Osteocyte (in vitro differentiated cells): ENCODE measurements at regions not wholly inside any gene's neighbourhood (a gene's known extent, or its start where the extent isn't known, plus 50 kb on each side); places are given as distances from the start of the nearest gene placed in this dataset.

ENCODE experiments used
- DNase-seq: peaks from one replicate; pipeline ENCODE4 v3.0.0; 2021; ENCODE audit warnings: mixed read lengths; ENCODE audit not compliant: unreplicated experiment; ENCODE audit errors: extremely low spot score
- H3K27ac Mint-ChIP-seq: one replicate; pipeline ENCODE4 v1.8.0; 2021; ENCODE audit warnings: mild to moderate bottlenecking, mixed read lengths; ENCODE audit not compliant: unreplicated experiment
- H3K27me3 Mint-ChIP-seq: one replicate; pipeline ENCODE4 v1.8.0; 2021; ENCODE audit warnings: mixed read lengths; ENCODE audit not compliant: unreplicated experiment
- H3K36me3 Mint-ChIP-seq: one replicate; pipeline ENCODE4 v1.8.0; 2021; ENCODE audit warnings: mixed read lengths; ENCODE audit not compliant: unreplicated experiment
- H3K4me1 Mint-ChIP-seq: one replicate; pipeline ENCODE4 v1.8.0; 2021; ENCODE audit warnings: mixed read lengths; ENCODE audit not compliant: unreplicated experiment
- H3K4me3 Mint-ChIP-seq: one replicate; pipeline ENCODE4 v1.8.0; 2021; ENCODE audit warnings: mild to moderate bottlenecking, moderate library complexity, mixed read lengths; ENCODE audit not compliant: unreplicated experiment
- H3K9me3 Mint-ChIP-seq: one replicate; pipeline ENCODE4 v1.8.0; 2021; ENCODE audit warnings: mixed read lengths; ENCODE audit not compliant: unreplicated experiment
- TF ChIP-seq, protein P1 (sequence below): fragments of 200-600 bp; sonication (generic); IDR thresholded peaks from 2 replicates; pipeline ENCODE4 v1.5.0; 2021; ENCODE audit warnings: antibody characterized with exemption, mild to moderate bottlenecking, moderate library complexity

GRCh38 chr4:4695497-4695896 lies 153.6 kb upstream of the STX18 start:
- no peak overlapping the region for H3K27ac Mint-ChIP-seq
- no peak overlapping the region for H3K4me3 Mint-ChIP-seq
- peaks cover 14% of the 10 kb centered on the region for H3K27me3 Mint-ChIP-seq
- TF ChIP-seq, protein P1, sequence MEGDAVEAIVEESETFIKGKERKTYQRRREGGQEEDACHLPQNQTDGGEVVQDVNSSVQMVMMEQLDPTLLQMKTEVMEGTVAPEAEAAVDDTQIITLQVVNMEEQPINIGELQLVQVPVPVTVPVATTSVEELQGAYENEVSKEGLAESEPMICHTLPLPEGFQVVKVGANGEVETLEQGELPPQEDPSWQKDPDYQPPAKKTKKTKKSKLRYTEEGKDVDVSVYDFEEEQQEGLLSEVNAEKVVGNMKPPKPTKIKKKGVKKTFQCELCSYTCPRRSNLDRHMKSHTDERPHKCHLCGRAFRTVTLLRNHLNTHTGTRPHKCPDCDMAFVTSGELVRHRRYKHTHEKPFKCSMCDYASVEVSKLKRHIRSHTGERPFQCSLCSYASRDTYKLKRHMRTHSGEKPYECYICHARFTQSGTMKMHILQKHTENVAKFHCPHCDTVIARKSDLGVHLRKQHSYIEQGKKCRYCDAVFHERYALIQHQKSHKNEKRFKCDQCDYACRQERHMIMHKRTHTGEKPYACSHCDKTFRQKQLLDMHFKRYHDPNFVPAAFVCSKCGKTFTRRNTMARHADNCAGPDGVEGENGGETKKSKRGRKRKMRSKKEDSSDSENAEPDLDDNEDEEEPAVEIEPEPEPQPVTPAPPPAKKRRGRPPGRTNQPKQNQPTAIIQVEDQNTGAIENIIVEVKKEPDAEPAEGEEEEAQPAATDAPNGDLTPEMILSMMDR: no peak
- DNase-seq: no peak
- no peaks in the 10 kb centered on the region for H3K36me3 Mint-ChIP-seq
- H3K4me1 Mint-ChIP-seq: peaks cover 21% of the 10 kb centered on the region
- no peaks in the 10 kb centered on the region for H3K9me3 Mint-ChIP-seq

- DNase-seq: no peak
- TF ChIP-seq, protein P1: no peak
- peak overlapping the region; percentile 47 for H3K27ac Mint-ChIP-seq
- H3K9me3 Mint-ChIP-seq: no peaks in the 10 kb centered on the region
- no peaks in the 10 kb centered on the region for H3K36me3 Mint-ChIP-seq
- H3K27me3 Mint-ChIP-seq: peaks cover 8% of the 10 kb centered on the region
- no peak overlapping the region for H3K4me3 Mint-ChIP-seq
- H3K4me1 Mint-ChIP-seq: peaks cover 21% of the 10 kb centered on the region
These were observed 153.0 kb upstream of the STX18 start for GRCh38 chr4:4694827-4695226.

- no peak for DNase-seq
- TF ChIP-seq, protein P1: peak; percentile 51
- H3K9me3 Mint-ChIP-seq: no peaks in the 10 kb centered on the region
These were observed 152.5 kb upstream of the STX18 start for GRCh38 chr4:4694296-4694772.

DNA sequence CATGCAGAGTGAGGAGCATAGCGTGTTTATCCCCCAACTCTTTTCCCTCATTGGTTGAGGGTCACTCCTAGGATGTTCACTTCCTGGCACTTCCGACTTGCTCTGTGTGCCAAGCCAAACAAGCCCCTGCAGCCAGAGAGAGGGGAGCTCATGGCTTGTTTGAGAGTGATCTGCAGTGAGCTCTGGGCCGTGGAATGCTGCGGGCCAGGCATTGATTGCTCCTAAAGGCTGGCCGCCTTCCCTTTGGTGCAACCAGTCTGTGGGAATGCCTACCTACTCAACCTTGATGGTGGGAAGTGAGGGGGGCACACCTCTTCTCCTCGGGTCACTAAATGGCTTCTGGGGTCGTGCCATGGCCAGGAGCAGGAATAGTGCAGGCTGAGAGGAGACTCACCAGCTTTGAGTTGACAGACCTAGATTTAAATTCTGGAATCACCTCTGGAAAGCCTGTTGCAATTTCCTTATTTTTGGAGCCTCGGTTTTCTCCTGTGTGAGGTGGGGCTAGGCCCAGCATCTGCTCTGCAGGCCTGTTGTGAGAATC lies 152.0 kb upstream of the STX18 start:
- no peak for DNase-seq
- peaks cover 21% of the 10 kb centered on the region for H3K4me1 Mint-ChIP-seq
- H3K27me3 Mint-ChIP-seq: peaks cover 2% of the 10 kb centered on the region
- TF ChIP-seq, protein P1: no peak
- no peaks in the 10 kb centered on the region for H3K36me3 Mint-ChIP-seq
- no peak overlapping the region for H3K4me3 Mint-ChIP-seq
- H3K27ac Mint-ChIP-seq: no peak overlapping the region
- no peaks in the 10 kb centered on the region for H3K9me3 Mint-ChIP-seq

More at GRCh38 chr4:4694296-4694772, 152.5 kb upstream of the STX18 start:
- no peaks in the 10 kb centered on the region for H3K36me3 Mint-ChIP-seq
- H3K27me3 Mint-ChIP-seq: peaks cover 3% of the 10 kb centered on the region
- H3K27ac Mint-ChIP-seq: peak overlapping the region; percentile 47
- H3K4me3 Mint-ChIP-seq: no peak overlapping the region
- H3K4me1 Mint-ChIP-seq: peaks cover 21% of the 10 kb centered on the region

DNA sequence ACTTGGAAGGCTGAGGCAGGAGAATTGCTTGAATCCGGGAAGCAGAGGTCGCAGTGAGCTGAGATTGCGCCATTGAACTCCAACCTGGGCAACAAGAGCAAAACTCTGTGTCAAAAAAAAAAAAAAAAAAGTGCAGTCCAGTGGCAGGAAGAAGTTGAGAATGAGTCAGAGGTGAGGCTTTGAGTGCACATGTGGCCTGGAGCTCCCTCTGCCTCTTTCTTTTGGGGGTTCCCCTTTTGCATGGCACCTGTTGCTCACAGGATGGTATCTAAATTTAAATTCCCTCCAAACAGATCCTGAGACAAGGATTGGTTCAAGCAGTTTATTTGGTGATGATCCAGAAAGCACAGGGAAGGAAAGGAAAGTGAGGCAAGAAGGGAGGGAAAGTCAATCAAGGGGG lies 151.4 kb upstream of the STX18 start:
- TF ChIP-seq, protein P1: no peak
- no peak overlapping the region for H3K4me3 Mint-ChIP-seq
- H3K4me1 Mint-ChIP-seq: peaks cover 24% of the 10 kb centered on the region
- H3K27me3 Mint-ChIP-seq: no peaks in the 10 kb centered on the region
- H3K27ac Mint-ChIP-seq: no peak overlapping the region
- no peaks in the 10 kb centered on the region for H3K36me3 Mint-ChIP-seq
- DNase-seq: no peak
- H3K9me3 Mint-ChIP-seq: no peaks in the 10 kb centered on the region
